ENCODE measurements at regions not wholly inside any gene's neighbourhood (a gene's known extent, or its start where the extent isn't known, plus 50 kb on each side); places are given as distances from the start of the nearest gene placed in this dataset.

DNA sequence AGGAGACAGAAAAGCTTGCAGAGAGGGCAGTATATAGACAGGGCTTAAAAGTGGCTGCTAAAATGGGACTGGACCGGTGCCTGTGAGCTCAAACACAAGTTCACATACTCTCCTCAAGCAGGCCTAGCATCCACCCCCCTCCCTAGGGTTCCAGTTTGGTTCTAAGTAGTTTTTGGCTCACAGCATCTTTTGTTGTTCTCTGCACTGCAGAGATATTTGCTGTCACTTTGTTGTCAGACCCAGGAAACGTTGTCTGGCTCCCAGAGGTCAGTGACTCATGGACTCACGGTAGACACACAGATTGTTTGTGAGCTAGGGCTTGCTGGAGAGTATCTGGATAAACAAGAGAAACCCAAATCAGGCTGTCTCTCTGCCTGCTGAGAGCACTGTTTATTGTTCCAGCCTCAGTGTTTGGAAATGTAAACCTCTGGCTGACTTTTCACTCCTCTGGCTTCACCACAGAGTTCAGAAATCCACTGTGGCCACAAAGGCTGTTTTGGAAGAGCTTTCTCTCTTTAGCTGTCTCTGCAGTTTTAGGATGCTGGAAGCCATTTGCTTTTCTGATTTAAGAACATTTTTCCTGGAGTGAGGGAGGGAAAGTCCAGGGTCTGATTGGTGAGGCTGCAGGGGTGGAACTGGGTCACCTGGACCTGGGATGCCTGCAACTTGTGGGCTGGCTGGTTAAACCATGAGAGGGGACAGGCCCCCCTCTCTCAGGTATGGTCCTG, 303.7 kb upstream of the PLET1 start:
- TF ChIP-seq, protein P1, sequence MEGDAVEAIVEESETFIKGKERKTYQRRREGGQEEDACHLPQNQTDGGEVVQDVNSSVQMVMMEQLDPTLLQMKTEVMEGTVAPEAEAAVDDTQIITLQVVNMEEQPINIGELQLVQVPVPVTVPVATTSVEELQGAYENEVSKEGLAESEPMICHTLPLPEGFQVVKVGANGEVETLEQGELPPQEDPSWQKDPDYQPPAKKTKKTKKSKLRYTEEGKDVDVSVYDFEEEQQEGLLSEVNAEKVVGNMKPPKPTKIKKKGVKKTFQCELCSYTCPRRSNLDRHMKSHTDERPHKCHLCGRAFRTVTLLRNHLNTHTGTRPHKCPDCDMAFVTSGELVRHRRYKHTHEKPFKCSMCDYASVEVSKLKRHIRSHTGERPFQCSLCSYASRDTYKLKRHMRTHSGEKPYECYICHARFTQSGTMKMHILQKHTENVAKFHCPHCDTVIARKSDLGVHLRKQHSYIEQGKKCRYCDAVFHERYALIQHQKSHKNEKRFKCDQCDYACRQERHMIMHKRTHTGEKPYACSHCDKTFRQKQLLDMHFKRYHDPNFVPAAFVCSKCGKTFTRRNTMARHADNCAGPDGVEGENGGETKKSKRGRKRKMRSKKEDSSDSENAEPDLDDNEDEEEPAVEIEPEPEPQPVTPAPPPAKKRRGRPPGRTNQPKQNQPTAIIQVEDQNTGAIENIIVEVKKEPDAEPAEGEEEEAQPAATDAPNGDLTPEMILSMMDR (IDR thresholded peaks at IDR 0.05; ENCODE audit: insufficient read depth, low read length, poor library complexity, severe bottlenecking): no peak
- no peak for DNase-seq (ENCODE audit: low read depth)
- no peaks in the 10 kb centered on the region for H3K36me3 ChIP-seq (ENCODE audit: control insufficient read depth, insufficient read depth, low read length)
- H3K4me3 ChIP-seq (ENCODE audit: low read depth, low read length): no peak overlapping the region
- no peaks in the 10 kb centered on the region for H3K27me3 ChIP-seq (ENCODE audit: control insufficient read depth, insufficient read depth, low read length)

DNA sequence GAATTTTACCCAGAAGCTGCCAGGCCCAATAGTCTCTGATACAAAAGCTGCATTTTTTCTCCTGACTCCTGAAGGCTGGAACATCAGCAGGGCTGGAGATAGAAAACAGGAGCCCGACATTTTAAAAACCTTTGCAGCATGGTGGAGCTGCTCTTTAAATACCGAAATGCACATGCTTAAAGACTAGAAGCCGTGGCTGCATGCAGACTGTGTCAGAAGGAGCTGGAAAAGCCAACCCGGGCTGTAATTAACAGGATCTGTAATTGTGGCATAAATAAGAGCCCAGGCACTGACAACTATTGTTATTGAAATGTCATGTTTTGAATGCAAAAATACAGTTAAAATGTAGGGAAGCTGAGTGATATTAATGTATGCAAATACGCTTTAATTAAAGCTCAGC, 304.9 kb upstream of the PLET1 start:
- DNase-seq (ENCODE audit: low read depth): no peak
- H3K4me3 ChIP-seq (ENCODE audit: low read depth, low read length): no peak overlapping the region
- TF ChIP-seq, protein P1 (IDR thresholded peaks at IDR 0.05; ENCODE audit: insufficient read depth, low read length, poor library complexity, severe bottlenecking): no peak
- H3K36me3 ChIP-seq (ENCODE audit: control insufficient read depth, insufficient read depth, low read length): no peaks in the 10 kb centered on the region
- no peaks in the 10 kb centered on the region for H3K27me3 ChIP-seq (ENCODE audit: control insufficient read depth, insufficient read depth, low read length)

DNA sequence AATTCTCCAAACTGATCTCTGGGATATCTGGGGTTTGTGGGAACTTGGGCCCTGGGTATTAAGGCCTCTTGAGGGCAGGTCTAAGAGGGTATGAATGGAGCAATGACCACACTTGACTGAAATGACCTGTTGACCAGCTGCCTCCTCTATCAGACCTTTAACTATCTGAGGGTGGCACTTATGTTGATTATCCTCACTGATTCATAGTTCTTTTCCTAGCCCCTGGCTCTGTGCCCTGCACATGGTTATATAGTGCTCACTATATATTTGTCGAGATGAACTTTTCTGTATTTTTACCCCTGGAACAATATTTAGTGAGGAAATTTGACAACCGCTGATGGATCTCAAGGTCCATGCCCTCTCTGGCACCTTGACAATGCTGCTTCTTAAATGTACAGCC, 305.5 kb upstream of the PLET1 start:
- H3K4me3 ChIP-seq (ENCODE audit: low read depth, low read length): no peak overlapping the region
- no peak for DNase-seq (ENCODE audit: low read depth)
- no peaks in the 10 kb centered on the region for H3K27me3 ChIP-seq (ENCODE audit: control insufficient read depth, insufficient read depth, low read length)
- H3K36me3 ChIP-seq (ENCODE audit: control insufficient read depth, insufficient read depth, low read length): no peaks in the 10 kb centered on the region
- TF ChIP-seq, protein P1 (IDR thresholded peaks at IDR 0.05; ENCODE audit: insufficient read depth, low read length, poor library complexity, severe bottlenecking): no peak

DNA sequence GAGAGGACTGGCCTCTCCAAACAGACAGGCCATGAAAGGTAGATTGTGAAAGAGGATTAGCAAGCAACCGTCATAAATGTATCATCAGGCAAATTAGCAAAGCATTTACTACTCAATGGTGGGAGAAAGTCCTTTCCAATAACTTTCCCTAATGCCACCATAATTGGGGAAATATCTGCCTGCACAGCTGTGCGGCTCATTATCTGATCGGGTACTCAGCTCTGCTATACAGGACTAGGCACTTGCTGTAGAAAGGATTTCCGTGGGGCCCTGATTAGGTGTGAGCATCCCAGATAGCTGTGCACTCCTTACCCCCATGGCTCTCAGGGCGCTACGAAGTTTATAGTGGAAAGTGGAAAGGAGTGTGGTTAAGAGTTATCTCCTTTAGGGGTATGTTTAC, 309.7 kb upstream of the PLET1 start:
- H3K27me3 ChIP-seq (ENCODE audit: control insufficient read depth, insufficient read depth, low read length): no peaks in the 10 kb centered on the region
- no peak for DNase-seq (ENCODE audit: low read depth)
- no peak overlapping the region for H3K4me3 ChIP-seq (ENCODE audit: low read depth, low read length)
- TF ChIP-seq, protein P1 (IDR thresholded peaks at IDR 0.05; ENCODE audit: insufficient read depth, low read length, poor library complexity, severe bottlenecking): no peak
- no peaks in the 10 kb centered on the region for H3K36me3 ChIP-seq (ENCODE audit: control insufficient read depth, insufficient read depth, low read length)

DNA sequence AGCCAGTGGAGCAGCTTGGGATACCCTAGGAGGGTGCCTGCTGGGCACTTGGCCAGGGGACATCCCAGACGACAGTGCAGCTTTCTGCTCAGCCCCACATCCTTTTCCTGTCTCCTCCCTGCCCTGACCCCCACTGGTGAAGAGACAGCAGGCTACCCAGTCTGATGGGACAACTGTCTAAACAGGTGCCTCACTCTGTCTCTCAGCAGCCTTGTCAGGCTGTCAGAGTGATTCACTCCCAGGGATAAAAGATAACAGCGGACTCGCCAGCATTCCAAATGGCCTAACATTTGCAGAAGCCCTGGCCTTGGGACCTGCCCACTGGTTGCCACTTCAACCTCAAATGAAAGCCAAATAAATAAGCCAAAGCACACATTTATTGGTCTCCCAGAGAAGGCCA, 318.6 kb upstream of the PLET1 start:
- DNase-seq (ENCODE audit: low read depth): no peak
- Histone ChIP-seq H3K4me3 (ENCODE audit: low read depth, low read length) (no peak overlapping the region), H3K27me3 (ENCODE audit: control insufficient read depth, insufficient read depth, low read length) (no peaks in the 10 kb centered on the region), H3K36me3 (ENCODE audit: control insufficient read depth, insufficient read depth, low read length) (no peaks in the 10 kb centered on the region)
- TF ChIP-seq, protein P1 (IDR thresholded peaks at IDR 0.05; ENCODE audit: insufficient read depth, low read length, poor library complexity, severe bottlenecking): no peak

DNA sequence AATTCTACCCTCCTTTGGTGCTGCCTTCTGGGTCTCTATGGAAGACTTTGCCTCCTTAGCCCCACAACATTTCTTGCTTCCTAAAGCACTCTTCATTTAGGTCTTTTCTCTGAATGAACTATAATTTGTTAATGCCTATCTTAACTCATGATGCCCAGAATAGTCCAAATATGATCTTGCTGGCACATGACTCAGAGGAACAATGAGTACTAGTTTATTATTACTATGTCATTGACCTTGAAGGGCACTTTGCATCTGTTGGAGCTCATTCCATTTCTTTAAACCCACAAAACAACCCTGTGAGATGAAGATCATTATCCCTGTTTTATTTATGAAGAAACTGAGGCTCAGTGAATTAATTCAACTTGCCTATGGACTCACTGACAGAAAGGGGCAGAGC, 320.2 kb upstream of the PLET1 start:
- DNase-seq (ENCODE audit: low read depth): no peak
- TF ChIP-seq, protein P1 (IDR thresholded peaks at IDR 0.05; ENCODE audit: insufficient read depth, low read length, poor library complexity, severe bottlenecking): no peak
- no peaks in the 10 kb centered on the region for H3K36me3 ChIP-seq (ENCODE audit: control insufficient read depth, insufficient read depth, low read length)
- peaks cover 3% of the 10 kb centered on the region for H3K27me3 ChIP-seq (ENCODE audit: control insufficient read depth, insufficient read depth, low read length)
- H3K4me3 ChIP-seq (ENCODE audit: low read depth, low read length): no peak overlapping the region
